GM18505 (cell line): ENCODE measurements at regions not wholly inside any gene's neighbourhood (a gene's known extent, or its start where the extent isn't known, plus 50 kb on each side); places are given as distances from the start of the nearest gene placed in this dataset.
"Not testable (repeated sequence)": the region's sequence is repeated elsewhere in the genome, so short reads cannot be mapped to it uniquely, and the experiment has no call there.

ENCODE experiments used
- ATAC-seq: cut with Tn5 transposase; IDR thresholded peaks from one replicate; pipeline ENCODE4 v1.9.1; 2021; ENCODE audit not compliant: unreplicated experiment
- POLR2A ChIP-seq: IDR thresholded peaks from 4 replicates; pipeline ENCODE4 v1.6.1; 2011; ENCODE audit warnings: borderline replicate concordance; ENCODE audit not compliant: insufficient read depth, insufficient read length; ENCODE audit errors: extremely low read depth

DNA sequence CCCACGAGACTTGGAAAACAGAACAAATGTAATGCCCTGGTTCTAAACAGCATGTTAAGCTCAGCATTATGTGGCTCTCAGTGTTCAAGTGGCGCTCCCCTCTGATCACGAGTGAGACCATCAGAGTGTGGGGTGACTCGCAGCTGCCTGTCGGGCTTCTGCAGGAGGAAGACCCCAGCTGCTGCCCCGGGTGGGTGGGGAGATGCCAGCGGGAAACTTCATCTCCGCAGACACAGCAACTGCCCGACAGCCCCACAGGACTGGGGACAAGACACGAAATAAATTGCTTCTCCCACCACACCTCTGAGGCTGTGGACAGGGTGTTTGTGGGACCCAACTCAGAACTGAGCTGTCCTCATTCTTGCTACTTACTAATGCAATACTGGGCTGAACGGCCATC lies 126.3 kb upstream of the KIF5B start:
- no peak for ATAC-seq
- TF ChIP-seq POLR2A = no peak

DNA sequence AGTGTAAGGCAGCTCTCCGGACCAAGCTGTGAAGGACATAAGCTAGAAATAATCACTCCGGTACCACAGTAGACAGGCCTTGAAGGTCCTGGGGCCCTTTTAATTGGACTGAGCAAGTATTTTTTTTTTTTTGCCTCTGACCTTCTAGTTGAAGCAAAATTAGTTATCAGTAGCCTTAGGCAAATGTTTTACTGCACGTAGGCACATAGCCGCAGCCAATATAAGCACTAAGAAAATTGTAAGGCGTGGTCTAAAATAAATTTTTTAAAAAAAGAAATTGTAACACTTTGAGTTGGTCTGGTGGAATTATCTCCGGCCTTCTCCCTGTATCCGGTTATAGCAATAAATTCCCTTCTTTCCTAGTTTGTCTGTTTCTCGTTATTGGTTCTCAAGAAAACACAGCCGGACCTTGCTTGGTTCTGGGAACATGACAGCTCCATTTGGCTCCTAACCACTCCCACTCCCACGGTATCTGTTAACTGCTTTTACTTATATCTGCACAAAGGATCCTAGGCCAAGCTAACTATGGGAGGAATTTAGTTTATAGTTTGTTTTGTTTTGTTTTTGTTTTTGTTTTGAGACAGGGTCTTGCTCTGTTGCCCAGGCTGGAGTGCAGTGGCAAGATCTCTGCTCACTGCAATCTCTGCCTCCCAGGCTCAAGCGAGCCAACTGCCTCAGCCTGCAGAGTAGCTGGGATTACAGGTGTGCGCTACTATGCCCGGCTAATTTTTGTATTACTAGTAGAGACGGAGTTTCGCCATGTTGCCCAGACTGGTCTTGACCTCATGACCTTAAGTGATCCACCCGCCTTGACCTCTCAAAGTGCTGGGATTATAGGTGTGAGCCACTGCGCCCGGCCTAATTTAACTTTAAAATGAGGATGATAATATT lies 124.4 kb upstream of the KIF5B start:
- no peak for ATAC-seq
- TF ChIP-seq POLR2A = no peak

DNA sequence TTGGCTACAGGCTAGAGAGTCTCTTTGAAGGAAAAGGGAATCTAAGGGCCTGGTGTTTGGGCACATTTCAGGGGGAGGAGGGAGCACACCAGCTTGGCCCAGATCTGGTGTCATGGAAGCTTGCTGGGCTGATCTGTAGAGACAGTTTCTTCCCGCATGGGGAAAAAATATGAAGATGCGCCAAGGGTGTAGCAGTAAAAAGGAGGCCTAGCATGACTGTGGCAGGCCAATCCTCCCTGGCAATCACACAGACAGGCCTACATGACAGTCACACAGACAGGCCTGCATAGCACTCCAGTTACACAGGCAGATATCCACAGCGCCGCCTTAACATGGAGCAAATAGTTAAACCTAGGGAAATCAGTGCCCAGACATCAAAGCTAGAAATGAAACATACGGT lies 123.6 kb upstream of the KIF5B start:
- ATAC-seq = no peak
- no peak for TF ChIP-seq POLR2A

DNA sequence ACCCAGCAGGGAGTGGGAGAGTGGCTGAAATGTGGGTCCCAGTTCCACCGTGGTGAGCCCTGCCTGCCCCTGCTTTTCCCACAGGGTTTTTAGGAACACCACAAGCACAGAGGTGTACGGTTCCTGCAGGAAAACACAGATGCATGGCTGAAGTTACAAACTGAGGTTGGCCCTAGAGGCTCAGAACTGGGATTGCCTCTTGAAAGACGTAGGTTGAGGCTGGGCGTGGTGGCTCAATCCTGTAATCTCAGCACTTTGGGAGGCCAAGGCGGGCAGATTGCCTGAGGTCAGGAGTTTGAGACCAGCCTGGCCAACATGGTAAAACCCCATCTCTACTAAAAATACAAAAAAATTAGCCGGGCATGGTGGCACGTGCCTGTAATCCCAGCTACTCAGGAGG lies 121.4 kb upstream of the KIF5B start:
- not testable (repeated sequence) for ATAC-seq

DNA sequence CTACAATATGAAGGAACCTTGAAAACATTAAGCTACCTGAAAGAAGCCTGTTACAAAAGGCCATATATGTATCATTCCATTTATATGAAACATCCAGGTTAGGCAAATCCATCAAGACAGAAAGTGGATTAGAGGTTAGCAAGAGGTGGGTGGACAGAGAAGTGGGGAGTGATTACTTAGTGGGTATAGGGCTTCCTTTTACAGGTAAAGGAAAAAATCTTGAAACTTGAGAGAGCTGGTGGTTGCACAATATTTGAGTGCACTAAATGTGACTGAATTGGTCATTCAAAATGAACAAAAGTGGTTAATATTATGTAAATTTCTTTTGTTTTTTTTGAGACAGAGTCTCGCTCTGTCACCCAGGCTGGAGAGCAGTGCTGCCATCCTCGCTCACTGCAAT lies 119.4 kb upstream of the KIF5B start:
- TF ChIP-seq POLR2A = no peak
- no peak for ATAC-seq

DNA sequence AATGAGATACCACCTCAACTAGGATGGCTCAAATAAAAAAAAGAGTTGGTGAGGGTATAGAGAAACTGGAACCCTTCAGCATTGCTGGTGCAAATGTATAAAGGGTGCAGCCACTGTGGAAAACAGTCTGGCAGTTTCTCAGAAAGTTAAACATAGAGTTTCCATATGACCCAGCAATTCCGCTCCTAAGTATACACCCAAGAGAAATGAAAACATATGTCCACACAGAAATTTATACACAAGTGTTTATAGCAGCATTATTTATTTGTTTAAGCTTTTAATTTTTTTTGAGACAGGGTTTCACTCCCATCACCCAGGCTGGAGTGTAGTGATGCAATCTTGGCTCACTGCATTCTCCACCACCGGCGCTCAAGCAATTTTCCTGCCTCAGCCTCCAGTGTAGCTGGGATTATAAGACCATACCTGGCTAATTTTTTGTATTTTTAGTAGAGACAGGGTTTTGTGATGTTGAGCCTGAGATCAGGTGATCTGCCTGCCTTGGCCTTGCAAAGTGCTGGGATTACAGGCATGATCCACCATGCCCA lies 118.2 kb upstream of the KIF5B start:
- no peak for TF ChIP-seq POLR2A
- ATAC-seq = no peak

DNA sequence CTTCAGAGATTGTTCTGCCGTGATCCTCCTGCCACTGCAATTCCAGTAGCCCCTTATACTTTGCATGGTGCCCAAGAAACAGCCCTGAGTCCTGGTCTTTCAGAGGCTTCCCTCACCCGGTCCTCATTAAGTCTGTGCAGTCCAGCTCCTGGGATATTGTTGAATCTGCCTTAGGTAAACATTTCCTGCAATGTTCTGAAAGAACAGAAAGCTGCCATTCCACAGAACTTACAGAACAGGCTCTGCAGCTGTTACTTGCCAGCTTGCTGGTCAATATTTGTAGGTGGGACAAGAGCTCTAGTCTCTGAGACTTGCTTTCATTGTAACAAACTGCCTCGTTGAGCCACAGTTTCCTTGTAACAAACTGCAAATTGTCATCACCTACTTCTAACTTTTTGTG lies 115.0 kb upstream of the KIF5B start:
- no peak for TF ChIP-seq POLR2A
- ATAC-seq = no peak

DNA sequence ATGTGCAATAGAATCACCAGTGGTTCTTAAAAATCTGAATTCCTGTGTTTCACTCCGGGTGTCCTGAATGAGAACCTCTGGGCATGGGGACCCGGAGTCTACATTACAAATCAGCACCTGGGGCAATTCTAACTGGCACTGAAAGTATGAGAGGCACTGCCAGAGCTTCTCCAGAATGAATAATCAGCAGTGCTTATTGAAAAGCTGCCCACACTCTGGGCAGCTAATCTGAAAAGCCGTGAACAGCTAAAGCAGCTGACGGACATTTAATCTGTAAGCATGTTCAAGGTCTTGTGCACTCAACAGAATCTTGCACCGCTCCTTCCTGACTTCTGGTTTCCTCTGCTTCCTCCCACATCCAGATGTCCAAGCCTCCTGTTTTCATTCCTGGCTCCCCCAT lies 113.3 kb upstream of the KIF5B start:
- no peak for TF ChIP-seq POLR2A
- ATAC-seq = no peak

DNA sequence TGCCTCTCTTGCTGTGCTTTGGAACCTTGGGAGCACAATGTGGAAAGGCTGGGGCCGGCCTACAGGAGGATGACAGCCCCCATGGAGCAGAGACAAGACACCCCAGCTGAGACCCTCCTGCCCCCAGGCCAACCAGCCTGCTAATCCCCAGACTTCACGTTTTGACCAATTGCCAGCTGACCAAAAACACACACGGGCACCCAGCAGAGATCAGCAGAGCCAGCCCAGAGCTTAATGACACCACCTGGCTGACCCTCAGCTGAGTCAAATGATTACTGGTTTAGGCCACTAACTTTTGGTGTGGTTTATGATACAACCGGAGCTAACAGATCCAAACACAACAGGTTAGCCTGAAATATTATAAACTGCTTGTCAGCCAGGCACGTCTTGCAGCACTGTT lies 111.2 kb upstream of the KIF5B start:
- no peak for ATAC-seq
- no peak for TF ChIP-seq POLR2A

DNA sequence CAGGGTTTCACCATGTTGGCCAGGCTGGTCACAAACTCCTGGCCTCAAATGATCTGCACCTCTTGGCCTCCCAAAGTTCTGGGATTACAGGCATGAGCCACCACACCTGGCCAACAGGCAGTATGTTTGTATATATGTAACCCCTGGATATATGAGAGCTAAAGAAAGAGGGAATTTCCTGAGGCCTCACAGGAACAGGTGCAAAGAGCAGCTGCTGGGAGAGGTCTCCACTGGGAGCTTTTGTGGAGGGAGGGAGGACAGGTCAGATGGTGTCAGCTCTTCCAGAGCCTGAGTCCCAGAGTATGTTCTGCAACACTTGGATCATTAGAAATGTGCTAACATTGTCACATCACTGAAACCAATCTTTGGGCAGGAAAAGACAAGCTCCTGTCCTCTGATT lies 110.1 kb upstream of the KIF5B start:
- no peak for ATAC-seq
- TF ChIP-seq POLR2A = no peak

DNA sequence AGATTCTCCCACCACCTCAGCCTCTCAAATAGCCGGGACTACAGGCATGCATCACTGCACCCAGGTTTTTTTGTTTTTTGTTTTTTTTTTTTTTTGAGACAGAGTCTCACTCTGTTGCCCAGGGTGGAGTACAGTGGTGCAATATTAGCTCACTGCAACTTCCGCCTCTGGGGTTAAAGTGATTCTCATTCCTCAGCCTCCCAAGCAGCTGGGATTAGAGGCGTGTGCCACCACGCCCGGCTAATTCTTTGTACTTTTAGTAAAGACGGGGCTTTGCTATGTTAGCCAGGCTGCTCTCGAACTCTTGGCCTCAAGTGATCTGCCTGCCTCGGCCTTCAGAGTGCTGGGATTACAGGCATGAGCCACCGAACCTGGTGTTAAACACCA lies 107.5 kb upstream of the KIF5B start:
- no peak for ATAC-seq
- TF ChIP-seq POLR2A = no peak

DNA sequence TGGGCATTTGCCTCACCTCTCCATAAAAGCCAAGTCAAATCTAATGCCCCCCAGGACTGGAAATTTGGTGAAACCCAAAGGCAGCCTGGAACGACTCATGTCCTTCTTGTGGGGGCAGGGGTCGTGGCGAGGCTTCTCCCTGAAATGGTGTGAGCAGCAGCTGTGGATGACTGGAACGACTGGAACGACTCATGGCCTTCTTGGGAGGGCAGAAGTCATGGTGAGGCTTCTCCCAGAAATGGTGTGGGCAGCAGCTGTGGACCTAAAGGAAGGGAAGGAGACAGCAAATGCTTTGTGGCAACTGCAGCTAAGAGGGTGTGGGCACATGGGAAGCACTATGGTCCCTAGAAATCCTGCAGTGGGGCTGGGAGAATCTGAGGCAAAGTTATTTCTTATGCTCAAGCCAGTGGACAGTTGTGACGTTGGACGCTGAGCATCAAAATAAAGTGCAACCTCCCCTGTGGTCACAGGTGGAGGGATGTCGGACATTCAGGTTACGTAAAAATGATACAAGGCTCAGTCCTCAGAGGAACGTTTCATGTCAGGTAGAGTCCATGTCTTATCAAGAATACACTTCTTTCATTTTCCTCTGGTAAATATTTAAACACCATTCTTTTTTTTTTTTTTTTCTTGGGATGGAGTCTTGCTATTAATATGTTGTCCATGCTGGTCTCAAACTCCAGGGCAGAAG lies 107.0 kb upstream of the KIF5B start:
- ATAC-seq = no peak
- TF ChIP-seq POLR2A = no peak

DNA sequence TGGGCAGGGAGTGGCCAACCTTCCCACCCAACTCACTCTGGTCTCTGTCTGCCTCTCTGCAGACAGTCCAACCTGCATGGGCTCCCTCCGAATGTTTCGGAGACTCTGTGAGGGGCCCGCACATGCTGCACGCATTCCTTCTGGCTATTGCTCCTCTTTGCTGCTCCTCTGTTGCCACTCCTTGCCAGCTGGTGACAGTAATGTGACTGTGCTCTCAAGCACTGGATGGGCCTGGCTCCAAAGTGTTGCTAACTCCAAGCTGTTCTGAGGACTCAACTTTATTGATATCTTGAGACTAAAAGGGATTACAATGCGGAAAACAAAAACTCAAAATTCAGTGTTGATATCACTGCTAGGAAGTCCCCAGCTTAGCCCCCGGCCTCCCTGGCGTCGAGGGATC lies 105.4 kb upstream of the KIF5B start:
- no peak for TF ChIP-seq POLR2A
- ATAC-seq = no peak

DNA sequence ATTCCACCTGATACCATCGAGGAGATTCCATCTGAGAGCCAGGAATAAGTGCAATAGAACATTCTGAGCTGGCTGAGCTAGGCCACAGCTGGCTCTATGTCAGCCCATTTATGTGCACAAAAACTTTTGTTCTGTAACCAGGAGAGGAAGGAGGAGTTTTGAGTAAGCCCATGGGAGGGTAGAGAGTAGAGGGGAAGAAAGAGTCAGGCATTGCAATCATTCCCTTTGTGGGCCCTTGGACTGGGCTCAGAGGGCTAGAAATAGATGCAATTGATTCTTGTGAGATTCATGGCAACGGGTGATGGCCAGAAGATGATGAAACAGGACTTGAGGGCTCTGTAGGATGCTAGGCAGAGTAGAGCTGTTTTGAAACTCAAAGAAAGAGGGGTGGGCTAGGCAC lies 104.6 kb upstream of the KIF5B start:
- TF ChIP-seq POLR2A = no peak
- no peak for ATAC-seq

DNA sequence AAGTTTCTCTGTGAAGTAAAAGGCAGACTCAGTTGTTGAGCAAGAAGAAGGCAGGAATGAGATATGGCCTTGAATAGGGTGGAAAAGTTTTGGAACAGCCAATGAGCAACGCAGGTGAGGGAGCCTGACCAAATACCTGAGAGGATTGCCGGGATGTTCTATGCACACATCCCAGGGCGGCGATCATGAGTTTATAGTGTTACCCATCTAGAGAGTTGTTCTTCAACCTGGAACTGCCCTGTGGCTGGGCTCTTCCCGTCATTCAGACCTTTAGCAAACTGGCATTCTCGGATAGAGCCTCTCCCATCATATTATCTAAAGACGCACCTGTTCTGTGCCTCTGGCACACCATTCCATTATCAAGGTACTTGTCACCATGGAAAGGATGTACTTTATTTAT lies 103.0 kb upstream of the KIF5B start:
- ATAC-seq = no peak
- no peak for TF ChIP-seq POLR2A

DNA sequence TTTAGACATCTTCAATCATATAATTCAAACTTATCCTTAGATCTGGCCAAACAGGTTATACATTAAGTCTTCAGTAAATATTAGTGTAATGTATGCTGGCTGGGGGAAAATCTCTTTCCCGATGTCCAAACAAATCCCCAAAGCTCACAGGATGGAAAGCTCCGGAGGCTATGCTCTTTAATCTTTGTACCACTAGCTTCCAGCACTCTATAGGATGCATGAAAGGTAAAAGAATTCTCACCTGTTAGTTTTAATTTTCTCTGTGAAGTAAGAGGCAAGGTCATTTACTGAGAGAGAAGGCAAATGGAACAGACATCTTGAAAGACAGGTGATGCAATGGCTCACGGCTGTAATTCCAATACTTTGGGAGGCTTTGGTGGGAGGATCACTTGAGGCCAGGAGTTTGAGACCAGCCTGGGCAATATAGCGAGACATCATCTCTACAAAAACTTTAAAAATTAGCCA lies 99.8 kb upstream of the KIF5B start:
- no peak for TF ChIP-seq POLR2A
- ATAC-seq = no peak
